Mesenchymal stem cell (in vitro differentiated cells and primary cell): ENCODE measurements at regions not wholly inside any gene's neighbourhood (a gene's known extent, or its start where the extent isn't known, plus 50 kb on each side); places are given as distances from the start of the nearest gene placed in this dataset.
"Not testable (repeated sequence)": the region's sequence is repeated elsewhere in the genome, so short reads cannot be mapped to it uniquely, and the experiment has no call there.

ENCODE experiments used
- DNase-seq: peaks from one replicate; pipeline ENCODE4 v3.0.0-alpha.2; 2013
- H2AFZ ChIP-seq: one replicate; pipeline ENCODE4 v1.6.1; 2013; ENCODE audit warnings: low read depth, mild to moderate bottlenecking, control low read depth, inconsistent platforms, low read length, moderate library complexity
- H2AK5ac ChIP-seq: 2 replicates; pipeline ENCODE4 v1.6.1; 2013; ENCODE audit warnings: low read length, moderate library complexity, mild to moderate bottlenecking, inconsistent platforms; ENCODE audit not compliant: severe bottlenecking
- H2BK120ac ChIP-seq: one replicate; pipeline ENCODE4 v1.6.1; 2013; ENCODE audit warnings: low read depth, mild to moderate bottlenecking, inconsistent platforms, low read length, moderate library complexity
- H2BK12ac ChIP-seq, 2 experiments: one replicate each; pipeline ENCODE4 v1.6.1; 2013; ENCODE audit warnings: inconsistent platforms in 2 of 2, low read length in 2 of 2, mild to moderate bottlenecking in 2 of 2, moderate library complexity in 2 of 2, control low read depth in 1 of 2
- H2BK15ac ChIP-seq: one replicate; pipeline ENCODE4 v1.6.1; 2013; ENCODE audit warnings: mild to moderate bottlenecking, low read depth, inconsistent platforms; ENCODE audit not compliant: poor library complexity, severe bottlenecking
- H2BK5ac ChIP-seq: 2 replicates; pipeline ENCODE4 v1.6.1; 2013; ENCODE audit warnings: low read depth, mild to moderate bottlenecking, low read length, control low read depth, inconsistent platforms; ENCODE audit not compliant: poor library complexity, severe bottlenecking
- H3K14ac ChIP-seq, 2 experiments: one replicate each; pipeline ENCODE4 v1.6.1; 2013; ENCODE audit warnings: inconsistent platforms in 2 of 2, low read length in 2 of 2, control low read depth in 1 of 2, mild to moderate bottlenecking in 1 of 2, moderate library complexity in 1 of 2
- H3K18ac ChIP-seq, 2 experiments: one replicate each; pipeline ENCODE4 v1.6.1; 2013; ENCODE audit warnings: inconsistent platforms in 2 of 2, low read length in 2 of 2, control low read depth in 1 of 2, low read depth in 1 of 2, mild to moderate bottlenecking in 1 of 2
- H3K23ac ChIP-seq, 2 experiments: one replicate each; pipeline ENCODE4 v1.6.1; 2013; ENCODE audit warnings: inconsistent platforms in 2 of 2, low read length in 2 of 2, mild to moderate bottlenecking in 2 of 2, moderate library complexity in 2 of 2, control low read depth in 1 of 2
- H3K27ac ChIP-seq: 2 replicates; pipeline ENCODE4 v1.5.1; 2013; ENCODE audit warnings: mild to moderate bottlenecking, moderate library complexity, low read length, control low read depth, inconsistent platforms; ENCODE audit not compliant: poor library complexity, severe bottlenecking
- H3K27me3 ChIP-seq, 2 experiments: 2 replicates each; pipeline versions ENCODE4 v1.6.1 to v1.7.0; 2013; ENCODE audit warnings: low read length in 2 of 2, mild to moderate bottlenecking in 2 of 2, moderate library complexity in 2 of 2, control low read depth in 1 of 2, inconsistent platforms in 1 of 2; ENCODE audit not compliant: control insufficient read depth in 1 of 2, insufficient read depth in 1 of 2
- H3K36me3 ChIP-seq, 2 experiments: 2 replicates each; pipeline versions ENCODE4 v1.6.1 to v1.7.0; 2013; ENCODE audit warnings: low read length in 2 of 2, control low read depth in 1 of 2, inconsistent platforms in 1 of 2, low read depth in 1 of 2, mild to moderate bottlenecking in 1 of 2; ENCODE audit not compliant: insufficient read depth in 2 of 2, control insufficient read depth in 1 of 2
- H3K4ac ChIP-seq, 2 experiments: one replicate each; pipeline ENCODE4 v1.6.1; 2013; ENCODE audit warnings: inconsistent platforms in 2 of 2, low read length in 2 of 2, mild to moderate bottlenecking in 2 of 2, moderate library complexity in 2 of 2, control low read depth in 1 of 2, low read depth in 1 of 2
- H3K4me1 ChIP-seq: 2 replicates; pipeline ENCODE4 v1.6.1; 2013; ENCODE audit warnings: low read depth, low read length, control low read depth; ENCODE audit not compliant: control insufficient read depth, insufficient read depth
- H3K4me2 ChIP-seq: 2 replicates; pipeline ENCODE4 v1.6.1; 2013; ENCODE audit warnings: low read length, mild to moderate bottlenecking, inconsistent platforms; ENCODE audit not compliant: poor library complexity, severe bottlenecking
- H3K4me3 ChIP-seq, 2 experiments: 2 replicates each; pipeline versions ENCODE4 v1.5.1 to v1.7.0; 2013; ENCODE audit warnings: low read length in 2 of 2, mild to moderate bottlenecking in 2 of 2, control low read depth in 1 of 2, low read depth in 1 of 2; ENCODE audit not compliant: insufficient read depth in 1 of 2
- H3K79me1 ChIP-seq: replicated peaks from 2 replicates; pipeline ENCODE4 v1.6.1; 2013; ENCODE audit warnings: mild to moderate bottlenecking, control low read depth, low read length, inconsistent platforms; ENCODE audit not compliant: poor library complexity, severe bottlenecking
- H3K9ac ChIP-seq: 2 replicates; pipeline ENCODE4 v1.7.0; 2013; ENCODE audit warnings: mild to moderate bottlenecking, low read length, moderate library complexity
- H3K9me3 ChIP-seq: 2 replicates; pipeline ENCODE4 v1.7.0; 2013; ENCODE audit warnings: mild to moderate bottlenecking, low read length; ENCODE audit not compliant: control insufficient read depth
- H4K8ac ChIP-seq: one replicate; pipeline ENCODE4 v1.6.1; 2013; ENCODE audit warnings: inconsistent platforms, mild to moderate bottlenecking, low read length, moderate library complexity
- H4K91ac ChIP-seq: one replicate; pipeline ENCODE4 v1.6.1; 2013; ENCODE audit warnings: mild to moderate bottlenecking, low read length, inconsistent platforms
- WGBS: methylation state at CpG from one replicate; pipeline ENCODE4 v1.1.7; 2013; ENCODE audit warnings: mixed read lengths; 5-methylcytosine and 5-hydroxymethylcytosine counted together

GRCh38 chr15:98097986-98098385 is 137.5 kb downstream of the ARRDC4 start:
- H3K4me2 ChIP-seq, H2BK5ac ChIP-seq, DNase-seq, H3K27me3 ChIP-seq, H3K4ac ChIP-seq, H2AFZ ChIP-seq, H3K79me1 ChIP-seq, H3K18ac ChIP-seq, H3K36me3 ChIP-seq, H3K9ac ChIP-seq, H2BK12ac ChIP-seq, H3K9me3 ChIP-seq, H3K14ac ChIP-seq, H2AK5ac ChIP-seq, H4K8ac ChIP-seq, H3K4me1 ChIP-seq, H2BK120ac ChIP-seq, H2BK15ac ChIP-seq, H3K23ac ChIP-seq, H4K91ac ChIP-seq, H3K4me3 ChIP-seq, H3K27ac ChIP-seq: not testable (repeated sequence)
- 33% methylated on average over 1 of the region's 2 CpGs for WGBS

- not testable (repeated sequence) for H3K9ac ChIP-seq, H2BK120ac ChIP-seq, H3K4ac ChIP-seq, H3K14ac ChIP-seq, H3K4me2 ChIP-seq, H3K23ac ChIP-seq, H3K4me3 ChIP-seq, H3K36me3 ChIP-seq, H3K18ac ChIP-seq, DNase-seq, H2AK5ac ChIP-seq, H2BK12ac ChIP-seq, H3K79me1 ChIP-seq, H3K27ac ChIP-seq, H3K9me3 ChIP-seq, H2AFZ ChIP-seq, H3K27me3 ChIP-seq, H4K8ac ChIP-seq, H3K4me1 ChIP-seq, H2BK5ac ChIP-seq, H4K91ac ChIP-seq, H2BK15ac ChIP-seq
- 80% methylated on average over 6 of the region's 6 CpGs for whole genome bisulfite sequencing
Measured at GRCh38 chr15:98100606-98101005, 140.1 kb downstream of the ARRDC4 start.

GRCh38 chr15:98103570-98103969 is 143.1 kb downstream of the ARRDC4 start:
- H2AFZ ChIP-seq, result no peak overlapping the region
- H2BK15ac ChIP-seq, result no peak overlapping the region
- no peak overlapping the region for H3K4me2 ChIP-seq
- no peaks in the 10 kb centered on the region for H3K79me1 ChIP-seq
- H3K4ac ChIP-seq, result no peak overlapping the region
- H2BK5ac ChIP-seq, result no peak overlapping the region
- 90% methylated on average over 4 of the region's 6 CpGs for WGBS
- H4K91ac ChIP-seq, result no peak overlapping the region
- H2BK120ac ChIP-seq, result no peak overlapping the region
- no peak overlapping the region for H3K4me3 ChIP-seq
- H3K36me3 ChIP-seq, result no peaks in the 10 kb centered on the region
- no peak overlapping the region for H2AK5ac ChIP-seq
- DNase-seq, result no peak
- H3K4me1 ChIP-seq, result no peaks in the 10 kb centered on the region
- H3K9ac ChIP-seq, result no peak overlapping the region
- H4K8ac ChIP-seq, result no peak overlapping the region
- H2BK12ac ChIP-seq, result no peak overlapping the region
- no peak overlapping the region for H3K27ac ChIP-seq
- H3K9me3 ChIP-seq, result no peaks in the 10 kb centered on the region
- no peak overlapping the region for H3K14ac ChIP-seq
- H3K23ac ChIP-seq, result no peak overlapping the region
- peaks cover 0 to 3% of the 10 kb centered on the region in 2 experiments for H3K27me3 ChIP-seq
- no peak overlapping the region for H3K18ac ChIP-seq

GRCh38 chr15:98104386-98105151 is 144.1 kb downstream of the ARRDC4 start:
- not testable (repeated sequence) for H3K4me1 ChIP-seq, H3K4me2 ChIP-seq, H3K79me1 ChIP-seq, H3K23ac ChIP-seq, H3K4ac ChIP-seq, H2AFZ ChIP-seq, H3K18ac ChIP-seq, H2AK5ac ChIP-seq, H3K9me3 ChIP-seq, H3K36me3 ChIP-seq, H2BK120ac ChIP-seq, H2BK5ac ChIP-seq, H3K14ac ChIP-seq, H3K9ac ChIP-seq, DNase-seq, H2BK12ac ChIP-seq, H3K4me3 ChIP-seq, H3K27me3 ChIP-seq, H4K91ac ChIP-seq, H4K8ac ChIP-seq, H3K27ac ChIP-seq, H2BK15ac ChIP-seq
- WGBS, result 83% methylated on average over 35 of the region's 53 CpGs
